ENCODE measurements at regions not wholly inside any gene's neighbourhood (a gene's known extent, or its start where the extent isn't known, plus 50 kb on each side); places are given as distances from the start of the nearest gene placed in this dataset.

GRCh38 chr19:31974290-31974689 lies 371.1 kb upstream of the ZNF507 start:
- DNase-seq (no peak), ATAC-seq (no peak)
- Mint-ChIP-seq H3K36me3 (ENCODE audit: low read depth) (no peaks in the 10 kb centered on the region), H3K4me3 (no peak overlapping the region), H3K9me3 (no peaks in the 10 kb centered on the region), H3K4me1 (ENCODE audit: low read depth) (no peaks in the 10 kb centered on the region), H3K27me3 (no peaks in the 10 kb centered on the region), H3K27ac (no peak overlapping the region)
- ChIA-PET CTCF (no interaction called here), POLR2A (no interaction called here)
- intact Hi-C loops (cut with micrococcal nuclease) = no loop called here
- no peak for TF ChIP-seq CTCF (IDR thresholded peaks at IDR 0.05)

GRCh38 chr19:31974941-31975340 lies 370.5 kb upstream of the ZNF507 start:
- Mint-ChIP-seq H3K4me3 (no peak overlapping the region), H3K27ac (no peak overlapping the region), H3K36me3 (ENCODE audit: low read depth) (no peaks in the 10 kb centered on the region), H3K4me1 (ENCODE audit: low read depth) (no peaks in the 10 kb centered on the region), H3K27me3 (no peaks in the 10 kb centered on the region), H3K9me3 (no peaks in the 10 kb centered on the region)
- ATAC-seq (no peak), DNase-seq (no peak)
- ChIA-PET CTCF (no interaction called here), POLR2A (no interaction called here)
- intact Hi-C loops (cut with micrococcal nuclease) = no loop called here
- TF ChIP-seq CTCF (IDR thresholded peaks at IDR 0.05) = no peak

DNA sequence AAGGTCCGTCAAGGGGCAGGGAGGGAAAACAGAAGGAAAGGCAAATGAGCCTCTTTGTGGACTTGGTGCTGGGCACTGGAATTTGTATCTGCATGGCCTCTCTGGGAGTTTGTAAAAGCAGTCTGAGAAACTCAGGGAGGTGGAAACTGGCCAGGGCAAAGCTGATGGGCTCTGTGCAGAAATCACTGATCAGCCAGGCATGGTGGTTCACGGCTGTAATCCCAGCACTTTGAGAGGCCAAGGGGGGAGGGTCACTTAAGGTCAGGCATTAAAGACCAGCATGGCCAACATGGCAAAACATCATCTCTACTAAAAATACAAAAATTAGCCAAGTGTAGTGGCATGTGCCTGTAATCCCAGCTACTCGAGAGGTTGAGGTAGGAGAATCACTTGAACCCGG lies 369.9 kb upstream of the ZNF507 start:
- no peaks in the 10 kb centered on the region for H3K27me3 Mint-ChIP-seq
- no peaks in the 10 kb centered on the region for H3K9me3 Mint-ChIP-seq
- DNase-seq = no peak
- no peaks in the 10 kb centered on the region for H3K36me3 Mint-ChIP-seq (ENCODE audit: low read depth)
- ChIA-PET POLR2A (no interaction called here), CTCF (no interaction called here)
- no peak for ATAC-seq
- intact Hi-C loops (cut with micrococcal nuclease) = no loop called here
- no peaks in the 10 kb centered on the region for H3K4me1 Mint-ChIP-seq (ENCODE audit: low read depth)
- TF ChIP-seq CTCF (IDR thresholded peaks at IDR 0.05) = no peak
- H3K27ac Mint-ChIP-seq = no peak overlapping the region
- no peak overlapping the region for H3K4me3 Mint-ChIP-seq

DNA sequence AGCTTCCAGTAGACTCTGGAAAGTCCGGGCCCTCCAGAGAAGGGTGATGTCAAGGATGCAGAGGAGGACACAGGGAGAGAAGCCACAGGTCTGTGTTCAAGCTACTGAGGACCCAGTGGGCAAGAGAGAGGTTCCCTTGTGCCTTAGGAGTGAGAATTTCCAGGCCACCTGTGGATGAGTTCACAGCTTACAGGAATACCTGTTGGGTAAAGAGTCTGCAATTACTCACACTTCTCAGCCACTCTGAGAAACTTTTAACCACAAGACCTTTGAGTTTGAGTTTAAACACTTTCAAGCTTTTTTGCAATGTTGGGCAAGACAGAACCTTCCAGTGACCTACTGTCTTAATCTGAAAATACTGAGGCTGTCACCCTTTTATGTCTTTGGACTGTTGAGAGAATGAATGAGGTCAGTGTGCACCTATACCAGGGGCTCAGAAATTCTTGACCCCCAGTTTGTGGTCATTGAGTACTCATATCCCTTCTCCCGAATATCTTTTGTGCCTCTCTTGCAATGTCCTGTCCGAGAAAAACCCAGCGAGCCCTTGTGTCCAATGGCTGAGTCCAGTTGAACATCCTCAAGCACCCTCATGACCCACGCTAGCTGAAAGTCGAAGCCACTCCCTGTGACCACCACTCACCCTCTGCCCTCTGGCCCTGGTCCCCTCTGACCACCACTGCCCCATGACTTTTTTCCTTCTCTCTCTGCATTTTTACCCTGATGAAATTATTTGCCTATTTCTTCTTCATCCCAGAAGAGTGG lies 368.5 kb upstream of the ZNF507 start:
- TF ChIP-seq CTCF (IDR thresholded peaks at IDR 0.05) = no peak
- no peaks in the 10 kb centered on the region for H3K9me3 Mint-ChIP-seq
- no peak for DNase-seq
- no peaks in the 10 kb centered on the region for H3K36me3 Mint-ChIP-seq (ENCODE audit: low read depth)
- ChIA-PET POLR2A (no interaction called here), CTCF (no interaction called here)
- no peaks in the 10 kb centered on the region for H3K4me1 Mint-ChIP-seq (ENCODE audit: low read depth)
- no peak overlapping the region for H3K4me3 Mint-ChIP-seq
- no peak overlapping the region for H3K27ac Mint-ChIP-seq
- intact Hi-C loops (cut with micrococcal nuclease) = no loop called here
- no peaks in the 10 kb centered on the region for H3K27me3 Mint-ChIP-seq
- no peak for ATAC-seq

DNA sequence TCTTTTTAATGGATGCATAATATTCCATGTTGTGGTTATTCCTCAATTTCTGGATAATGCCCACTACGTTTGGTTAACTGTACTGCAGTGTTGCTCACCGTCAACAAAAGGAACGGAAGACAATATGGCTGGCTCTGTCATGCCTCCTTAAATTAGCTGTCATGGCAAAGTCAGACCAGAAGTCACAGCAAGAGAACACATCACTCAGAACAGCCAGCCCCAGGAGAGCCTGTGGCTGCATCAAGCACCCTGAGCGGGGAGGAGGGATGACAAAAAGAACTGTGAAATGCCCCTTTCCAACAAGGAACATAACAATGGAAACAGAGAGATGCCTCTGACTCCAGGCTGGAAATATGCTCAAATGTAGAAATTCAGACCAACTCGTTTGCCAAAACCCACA lies 366.0 kb upstream of the ZNF507 start:
- Mint-ChIP-seq H3K4me1 (ENCODE audit: low read depth) (no peaks in the 10 kb centered on the region), H3K27me3 (no peaks in the 10 kb centered on the region), H3K27ac (no peak overlapping the region), H3K36me3 (ENCODE audit: low read depth) (no peaks in the 10 kb centered on the region), H3K4me3 (no peak overlapping the region), H3K9me3 (no peaks in the 10 kb centered on the region)
- ChIA-PET POLR2A (no interaction called here), CTCF (no interaction called here)
- intact Hi-C loops (cut with micrococcal nuclease) = no loop called here
- DNase-seq (no peak), ATAC-seq (no peak)
- TF ChIP-seq CTCF (IDR thresholded peaks at IDR 0.05) = no peak
